Activated CD4-positive, CD25-positive, alpha-beta regulatory T cell treated with anti-CD3 and anti-CD28 coated beads, Interleukin-2, amount 50 U/mL, for 24 hours (primary cell): ENCODE measurements at regions not wholly inside any gene's neighbourhood (a gene's known extent, or its start where the extent isn't known, plus 50 kb on each side); places are given as distances from the start of the nearest gene placed in this dataset.

Experiments used
- ATAC-seq, 2 donors: fragments of 150-1000 bp; cut with Tn5 transposase; one replicate each; pipeline ENCODE4 v1.10.0; 2021; ENCODE audit warnings: mild to moderate bottlenecking in 1 of 2, moderate library complexity in 1 of 2

DNA sequence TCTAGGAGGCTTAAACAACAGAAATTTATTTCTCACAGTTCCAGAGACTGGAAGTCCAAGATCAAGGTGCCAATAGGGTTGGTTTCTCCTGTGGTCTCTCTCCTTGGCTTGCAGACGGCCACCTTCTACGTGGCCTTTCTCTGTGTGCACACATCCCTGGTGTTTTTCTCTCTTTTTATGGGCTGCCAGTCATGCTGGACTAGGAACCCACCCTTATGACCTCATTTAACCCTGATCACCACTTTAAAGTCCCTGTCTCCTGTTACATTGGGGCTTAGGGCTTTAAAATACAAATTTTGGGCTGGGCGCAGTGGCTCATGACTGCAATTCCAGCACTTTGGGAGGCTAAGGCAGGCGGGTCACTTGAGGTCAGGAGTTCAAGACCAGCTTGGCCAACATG is 157.1 kb downstream of the TLE1 start:
- no peak for ATAC-seq

DNA sequence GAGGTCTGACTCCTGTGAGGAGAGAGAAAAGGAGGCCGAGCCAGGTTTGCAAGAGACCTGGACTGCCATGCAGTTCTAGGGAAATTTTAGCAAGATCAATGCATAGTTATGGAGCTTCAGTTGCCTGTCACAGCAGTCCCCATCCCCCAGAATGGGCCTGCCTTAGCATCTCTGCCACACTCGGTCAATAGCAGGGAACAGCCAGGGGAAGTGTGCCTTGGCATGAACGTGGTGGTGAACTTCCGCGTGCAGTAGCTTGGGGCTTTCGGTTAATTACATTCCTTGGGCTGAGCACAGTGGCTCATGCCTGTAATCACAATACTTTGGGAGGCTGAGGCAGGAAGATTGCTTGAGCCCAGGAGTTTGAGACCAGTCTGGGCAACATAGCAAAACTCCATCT is 157.8 kb downstream of the TLE1 start:
- no peak for ATAC-seq

DNA sequence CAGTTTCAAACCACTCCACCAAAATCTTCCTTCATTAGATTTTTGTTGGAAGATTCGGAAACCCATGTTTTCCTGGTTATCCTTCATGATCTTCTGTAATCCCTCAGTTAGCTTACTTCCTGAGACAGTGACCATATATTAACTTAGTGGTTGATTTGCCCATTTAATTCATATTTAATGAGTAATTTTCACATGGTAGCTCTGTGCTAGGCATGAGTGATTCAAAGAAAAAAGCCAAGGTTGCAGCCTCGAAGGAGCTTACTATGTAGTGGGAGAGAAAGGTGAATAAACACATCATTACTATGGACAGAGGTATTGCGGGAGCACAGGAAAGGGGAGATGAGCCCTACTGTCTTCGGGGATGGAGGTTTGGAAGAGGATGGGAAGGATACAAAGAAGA is 158.5 kb downstream of the TLE1 start:
- no peak for ATAC-seq

DNA sequence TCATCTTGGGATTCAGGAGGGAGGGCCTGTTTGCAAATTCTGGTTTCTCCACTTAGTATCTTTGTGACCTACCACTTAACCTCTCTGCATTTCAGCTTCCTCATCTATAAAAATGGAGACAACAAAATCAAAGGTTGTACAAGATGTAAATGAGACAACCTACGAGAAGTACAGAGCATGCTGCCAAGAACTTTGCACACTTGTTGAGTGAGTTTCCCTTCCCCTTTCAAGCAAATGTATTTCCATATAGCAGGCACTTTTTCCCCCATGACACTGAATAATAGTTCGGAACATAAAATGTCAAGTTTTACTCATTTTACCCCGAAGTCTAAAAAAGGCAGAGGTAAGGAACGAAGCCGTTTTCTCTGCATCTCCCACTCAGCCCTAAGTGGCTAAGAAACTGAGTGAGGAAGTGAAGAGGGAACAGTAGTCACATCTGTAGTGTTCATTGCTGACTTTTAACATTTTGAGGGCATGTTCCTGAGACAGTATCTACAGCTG is 159.0 kb downstream of the TLE1 start:
- peak in 1 of 2 donors; percentile 33 for ATAC-seq

DNA sequence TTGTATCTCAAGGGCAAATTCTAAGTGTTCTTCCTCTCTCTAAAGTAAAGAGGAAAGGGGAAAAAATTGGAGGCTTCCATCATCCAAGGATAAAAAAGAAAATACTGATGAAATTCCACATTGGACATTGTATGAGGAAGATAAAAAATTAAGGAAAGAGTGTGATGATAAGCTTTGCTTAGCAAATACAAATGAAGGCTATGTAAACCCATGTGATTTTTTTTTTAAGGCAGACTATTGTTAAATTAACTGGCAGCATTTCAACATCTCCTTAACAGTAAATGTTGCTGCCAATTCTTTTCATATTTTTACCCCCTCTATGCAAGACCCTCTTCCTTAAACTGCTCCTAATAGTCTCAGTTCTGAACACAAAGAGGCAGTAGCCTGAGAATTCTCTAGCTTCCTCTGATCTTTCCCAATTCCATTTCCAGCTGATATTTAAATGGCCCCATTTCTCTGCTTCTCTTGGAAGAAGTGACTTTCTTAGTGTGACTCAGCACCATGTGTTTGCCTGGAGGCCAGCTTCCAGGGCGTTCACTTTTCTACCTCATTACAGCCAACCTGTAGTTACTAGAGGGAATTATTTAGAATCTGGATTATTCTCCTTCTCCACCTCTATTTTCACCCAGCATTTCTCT is 159.7 kb downstream of the TLE1 start:
- no peak for ATAC-seq

DNA sequence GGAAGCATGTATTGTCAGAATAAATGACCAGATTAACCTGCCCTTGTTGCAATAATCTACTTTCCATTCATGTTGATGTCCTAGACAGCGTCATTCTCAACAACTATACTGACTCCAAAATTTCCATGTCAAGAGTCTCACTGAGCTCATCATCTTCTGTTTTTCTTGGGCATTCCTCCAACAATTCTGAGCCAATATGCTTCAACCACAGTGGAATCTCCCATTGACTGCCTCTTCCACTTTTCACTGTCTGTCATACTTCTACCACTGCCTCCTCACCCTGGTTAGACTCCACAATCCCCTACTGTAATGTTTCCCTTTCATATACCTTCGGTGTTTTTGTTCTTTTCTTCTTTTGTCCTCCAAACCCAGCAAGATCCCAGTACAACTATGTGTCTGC is 162.8 kb downstream of the TLE1 start:
- ATAC-seq, result no peak

DNA sequence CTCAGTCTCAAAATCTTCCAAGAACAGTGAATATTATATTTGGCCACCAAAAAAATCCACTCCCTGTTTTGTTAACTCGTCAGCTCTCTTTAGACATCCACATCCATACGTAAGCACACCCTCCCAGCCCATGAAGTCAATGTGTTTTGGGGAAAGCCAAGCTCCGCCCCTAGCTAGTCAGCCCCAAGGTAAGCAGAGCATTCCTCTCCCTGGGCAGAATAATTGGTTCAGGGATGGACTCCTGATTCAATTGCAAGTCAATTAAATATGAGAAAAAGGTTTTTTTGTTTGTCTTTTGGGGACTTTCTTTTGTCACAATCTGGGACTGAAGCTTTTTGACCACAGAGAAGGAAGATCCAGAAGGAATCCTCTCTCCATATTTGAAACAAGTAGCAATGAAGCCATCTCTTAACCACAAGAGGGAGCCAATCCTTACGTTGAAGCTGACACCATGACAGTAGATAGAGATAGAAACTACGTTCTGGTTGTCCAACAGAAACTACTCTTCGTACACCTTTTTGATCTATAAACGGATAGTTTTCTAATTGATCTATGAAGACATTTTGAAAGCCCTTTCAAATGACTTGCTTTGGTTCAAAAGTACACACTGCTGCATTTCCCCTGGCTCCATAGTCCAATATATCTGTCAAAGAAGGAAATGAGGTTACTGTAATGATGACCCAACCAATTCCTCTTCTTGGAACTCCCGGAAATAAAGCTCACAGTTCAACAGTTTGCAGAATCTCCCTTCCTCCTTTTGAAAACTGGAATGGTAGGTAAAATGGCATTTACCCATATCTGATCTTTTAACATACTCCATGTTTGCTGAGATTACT is 166.4 kb downstream of the TLE1 start:
- ATAC-seq, result no peak

DNA sequence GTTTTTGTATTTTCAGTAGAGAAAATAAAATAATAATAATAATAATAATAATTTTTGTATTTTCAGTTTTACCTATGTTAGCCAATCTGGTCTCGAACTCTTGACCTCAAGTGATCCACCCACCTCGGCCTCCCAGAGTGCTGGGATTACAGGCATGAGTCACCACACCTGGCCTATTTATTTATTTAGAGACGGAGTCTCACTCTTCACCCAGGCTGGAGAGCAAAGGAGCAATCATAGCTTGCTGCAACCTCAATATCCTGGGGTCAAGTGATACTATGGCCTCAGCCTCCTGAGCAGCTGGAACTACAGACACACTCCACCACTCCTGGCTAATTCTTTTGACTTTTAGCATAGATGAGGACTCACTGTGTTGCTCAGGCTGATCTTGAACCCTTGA is 167.5 kb downstream of the TLE1 start:
- ATAC-seq, result no peak

DNA sequence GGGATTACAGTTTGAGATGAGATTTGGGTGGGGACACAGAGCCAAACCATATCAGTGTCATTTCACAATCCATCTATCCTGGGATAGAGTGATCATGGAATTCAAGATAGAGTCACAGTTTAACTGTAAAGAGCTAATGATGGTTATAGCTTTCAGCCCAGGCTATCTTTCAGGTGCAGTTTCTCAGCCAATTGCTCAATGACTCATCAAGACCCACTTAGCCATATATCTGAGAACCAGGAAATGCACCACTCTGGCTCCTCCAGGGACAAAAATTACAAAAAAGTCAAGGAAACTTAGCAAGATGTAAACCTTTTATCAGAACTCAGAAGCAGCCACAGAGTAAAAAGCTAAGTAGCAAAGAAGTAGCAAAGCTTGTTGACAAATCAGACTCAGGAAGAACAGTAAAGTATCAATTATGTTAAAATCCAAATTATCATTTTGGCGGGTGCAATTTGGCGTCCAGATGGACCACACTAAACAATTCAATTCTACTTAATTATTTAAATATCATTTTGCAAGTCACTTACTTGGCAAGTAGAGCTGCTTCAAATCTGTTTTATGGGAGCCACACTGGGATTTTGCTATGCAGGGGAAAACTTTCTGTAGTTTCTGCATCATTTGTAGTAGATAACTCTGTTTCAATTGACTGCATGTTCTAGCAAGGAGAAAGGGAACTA is 169.4 kb downstream of the TLE1 start:
- no peak for ATAC-seq

DNA sequence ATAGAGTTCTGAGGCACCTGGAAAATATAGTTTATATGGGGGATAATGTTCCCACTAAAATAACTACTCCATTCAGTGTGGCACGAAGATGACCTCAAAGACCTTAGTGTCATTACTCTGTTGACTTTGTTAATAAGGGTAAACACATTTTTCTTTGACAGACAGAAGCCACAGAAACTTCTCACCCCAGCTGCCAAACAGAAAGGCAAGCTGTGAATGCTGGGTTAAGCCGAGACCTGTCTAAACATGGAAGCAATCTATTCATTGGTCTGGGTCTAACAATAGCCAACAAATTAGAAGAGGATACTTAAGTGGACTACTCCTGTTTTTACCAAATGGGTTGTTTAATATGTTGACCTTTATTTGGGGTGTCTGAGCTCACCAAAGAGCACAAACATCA is 171.4 kb downstream of the TLE1 start:
- ATAC-seq, result no peak

DNA sequence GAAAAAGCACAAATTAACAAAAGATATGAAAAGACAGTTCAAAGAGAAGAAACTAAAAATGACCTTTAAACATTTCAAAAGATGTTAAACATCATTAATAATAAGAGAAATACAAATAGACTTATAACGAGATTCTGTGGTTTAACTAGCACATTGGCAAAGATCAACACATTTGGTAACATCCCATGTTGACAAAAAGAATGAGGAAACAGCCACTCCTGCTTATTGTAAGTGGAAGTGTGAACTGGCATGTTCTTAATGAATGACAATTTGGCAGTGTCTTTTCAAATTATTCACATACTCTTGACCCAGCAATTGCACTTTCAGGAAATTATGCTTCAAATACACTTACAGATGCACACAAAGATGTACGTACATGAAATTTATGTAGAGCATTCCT is 176.3 kb downstream of the TLE1 start:
- ATAC-seq, result no peak

DNA sequence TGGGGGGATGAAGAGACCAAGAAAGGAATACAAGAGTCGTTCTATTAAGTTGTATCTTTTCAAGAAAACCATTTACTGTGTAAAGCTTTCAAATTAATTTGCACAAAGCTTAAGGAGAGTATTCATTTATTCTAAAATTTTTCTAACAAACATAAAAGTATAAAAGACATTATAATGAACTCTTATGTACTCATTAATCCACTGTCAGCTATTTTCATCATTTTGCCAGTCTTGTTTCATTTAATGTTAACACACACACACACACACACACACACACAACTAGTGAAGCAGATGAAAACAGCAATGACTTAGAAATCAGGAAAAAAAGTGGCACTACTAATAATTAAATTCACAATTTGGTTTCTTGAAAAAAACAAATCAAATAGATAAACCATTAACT is 176.7 kb downstream of the TLE1 start:
- ATAC-seq, result no peak

DNA sequence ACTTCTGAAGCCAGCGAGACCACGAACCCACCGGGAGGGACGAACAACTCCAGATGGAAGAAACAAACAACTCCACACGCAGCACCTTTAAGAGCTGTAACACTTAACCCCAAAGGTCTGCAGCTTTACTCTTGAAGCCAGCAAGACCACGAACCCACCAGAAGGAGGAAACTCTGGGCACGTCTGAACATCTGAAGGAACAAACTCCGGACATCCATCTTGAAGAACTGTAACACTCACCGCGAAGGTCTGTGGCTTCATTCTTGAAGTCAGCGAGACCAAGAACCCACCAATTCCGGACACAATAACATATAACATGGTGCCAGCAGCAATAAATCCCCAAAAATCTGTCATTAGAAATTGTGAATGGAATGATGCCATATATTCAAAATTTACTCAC is 180.9 kb downstream of the TLE1 start:
- no peak for ATAC-seq

DNA sequence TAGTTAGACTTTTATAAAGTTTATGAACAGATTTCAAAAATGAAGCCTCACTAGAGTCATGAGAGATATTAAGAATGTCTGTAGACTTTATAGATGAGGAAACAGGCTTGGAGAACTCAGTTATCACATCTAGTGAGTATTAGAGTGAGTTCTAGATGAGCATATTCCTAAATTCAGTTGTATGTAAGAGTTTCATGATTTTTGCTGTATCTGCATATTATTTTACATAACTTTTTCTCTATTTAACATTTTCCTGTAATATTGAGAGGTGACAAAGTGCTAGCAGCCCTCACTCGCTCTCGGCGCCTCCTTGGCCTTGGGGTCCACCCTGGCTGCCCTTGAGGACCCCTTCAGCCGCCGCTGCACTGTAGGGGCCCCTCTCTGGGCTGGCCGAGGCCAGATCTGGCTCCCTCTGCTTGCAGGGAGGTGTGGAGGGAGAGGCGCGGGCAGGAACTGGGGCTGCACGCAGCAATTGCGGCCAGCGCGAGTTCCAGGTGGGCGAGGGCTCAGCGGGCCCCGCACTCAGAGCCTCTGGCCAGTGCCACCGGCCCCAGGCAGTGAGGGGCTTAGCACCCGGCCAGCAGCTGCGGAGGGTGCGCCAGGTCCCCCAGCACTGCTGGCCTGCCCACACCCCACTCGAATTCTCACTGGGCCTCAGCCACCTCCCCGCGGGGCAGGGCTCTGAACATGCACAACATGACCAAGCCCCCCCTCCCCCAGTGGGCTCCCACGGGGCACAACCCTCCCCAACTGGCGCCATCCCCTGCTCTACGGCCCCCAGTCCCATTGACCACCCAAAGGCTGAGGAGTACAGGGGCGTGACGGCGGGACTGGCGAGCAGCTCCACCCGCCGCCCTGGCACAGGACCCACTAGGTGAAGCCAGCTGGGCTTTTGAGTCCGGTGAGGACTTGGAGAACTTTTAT is 182.1 kb downstream of the TLE1 start:
- no peak for ATAC-seq

DNA sequence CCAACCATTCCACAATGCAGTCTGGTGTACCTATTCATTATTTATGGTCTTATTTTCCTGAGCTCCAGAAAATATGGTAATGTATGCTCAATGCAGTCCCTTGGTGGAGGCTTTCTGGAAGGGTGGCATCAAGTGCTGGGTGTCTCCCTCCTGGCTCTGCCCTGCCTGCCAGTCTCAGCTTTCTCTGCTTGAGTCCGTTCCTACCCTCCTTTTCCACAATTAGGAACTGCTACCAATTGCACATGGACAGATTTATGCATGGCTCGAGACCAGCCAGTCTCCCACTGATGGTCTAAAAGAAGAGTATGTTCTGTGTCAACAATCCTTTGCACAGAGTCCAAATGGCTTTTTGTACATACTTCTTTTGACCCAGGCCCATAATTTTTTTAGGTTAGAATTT is 189.8 kb downstream of the TLE1 start:
- no peak for ATAC-seq

DNA sequence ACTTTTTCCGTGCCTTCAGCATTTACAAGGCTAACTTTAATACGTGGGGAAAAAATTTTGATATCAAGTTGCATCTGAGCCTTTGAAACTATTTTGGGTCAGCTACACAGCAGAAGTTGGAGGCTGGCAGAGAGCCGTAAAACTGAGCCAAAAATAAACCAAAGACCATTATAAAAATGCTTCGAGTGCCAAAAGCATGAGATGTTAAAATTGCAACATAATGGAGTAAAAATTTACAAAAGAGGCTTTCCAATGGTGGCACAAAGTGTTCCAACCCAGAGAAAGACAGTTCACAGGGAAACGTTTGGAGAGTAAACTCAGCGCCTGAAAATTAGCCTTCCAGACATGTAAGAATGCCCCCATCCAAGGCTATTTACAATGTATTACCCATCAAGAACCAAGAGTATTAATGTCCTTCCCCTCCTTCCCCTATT is 190.3 kb downstream of the TLE1 start:
- ATAC-seq, result no peak

DNA sequence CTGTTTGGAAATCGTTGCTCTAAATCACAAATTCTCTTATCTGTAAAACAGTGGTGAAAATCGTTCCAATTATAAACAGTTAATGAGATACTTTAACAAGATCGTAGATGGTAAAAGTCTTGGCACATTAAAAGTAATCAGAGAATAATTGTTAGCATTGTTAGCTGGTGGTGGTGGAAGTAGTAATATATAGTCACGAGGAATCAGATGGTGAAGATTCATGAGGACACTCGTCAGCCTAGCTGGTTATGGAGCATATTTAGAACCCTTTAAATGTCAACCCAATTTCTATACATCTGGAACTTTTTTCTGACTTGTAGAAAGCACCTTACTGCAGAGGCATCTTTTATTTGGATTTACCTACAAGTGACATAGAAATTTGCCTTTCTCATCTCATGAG is 190.8 kb downstream of the TLE1 start:
- ATAC-seq, result no peak

DNA sequence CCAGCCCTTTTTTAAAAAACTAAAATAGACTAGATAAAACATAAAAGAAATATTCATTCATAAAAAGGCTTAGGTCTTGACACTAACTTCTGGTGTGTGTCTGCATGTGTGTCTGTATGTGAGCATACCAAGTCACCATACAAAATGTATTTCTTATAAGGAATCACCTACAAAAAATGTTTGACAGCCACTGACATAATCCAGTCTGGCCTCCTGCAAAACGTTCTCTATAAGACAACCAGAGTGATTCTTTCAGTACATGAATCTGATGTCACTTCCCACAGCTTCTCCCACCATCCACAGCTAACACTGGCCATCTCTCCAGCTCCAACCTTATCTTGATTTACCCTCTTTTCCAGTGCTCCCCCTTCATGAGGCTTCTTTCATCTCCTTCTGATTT is 192.3 kb downstream of the TLE1 start:
- no peak for ATAC-seq

DNA sequence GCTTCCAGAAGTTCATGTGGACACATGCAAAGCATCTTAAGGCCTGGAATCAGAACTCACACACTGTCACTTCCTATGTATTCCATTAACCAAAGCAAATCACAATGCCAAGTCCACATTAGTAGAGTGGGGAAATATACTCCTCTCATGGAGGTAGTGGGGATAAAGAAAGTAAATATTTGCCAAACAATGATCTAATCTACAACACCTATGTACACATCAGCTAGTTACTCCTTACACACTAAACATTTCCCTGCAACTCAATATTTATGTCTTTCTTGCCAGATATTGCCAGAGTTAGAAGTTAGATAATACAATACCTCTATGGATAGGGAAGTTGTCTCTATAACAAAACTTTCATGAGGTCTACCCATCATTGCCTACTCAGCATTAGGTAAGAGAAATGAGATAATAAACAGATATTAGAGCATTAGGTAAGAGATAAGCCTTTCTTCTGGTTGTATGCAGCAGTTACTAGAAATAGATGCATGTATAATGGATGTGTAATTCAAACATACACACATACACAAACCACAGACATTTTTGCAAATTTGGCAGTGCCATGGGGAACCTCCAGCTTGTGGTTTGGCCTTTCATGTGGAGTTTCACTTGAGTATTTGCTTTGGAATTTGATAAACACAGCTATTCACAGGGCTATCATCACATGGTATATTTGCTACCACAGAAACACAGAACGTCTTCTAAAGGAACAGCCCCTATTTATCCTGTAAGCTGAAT is 196.5 kb downstream of the TLE1 start:
- no peak for ATAC-seq

DNA sequence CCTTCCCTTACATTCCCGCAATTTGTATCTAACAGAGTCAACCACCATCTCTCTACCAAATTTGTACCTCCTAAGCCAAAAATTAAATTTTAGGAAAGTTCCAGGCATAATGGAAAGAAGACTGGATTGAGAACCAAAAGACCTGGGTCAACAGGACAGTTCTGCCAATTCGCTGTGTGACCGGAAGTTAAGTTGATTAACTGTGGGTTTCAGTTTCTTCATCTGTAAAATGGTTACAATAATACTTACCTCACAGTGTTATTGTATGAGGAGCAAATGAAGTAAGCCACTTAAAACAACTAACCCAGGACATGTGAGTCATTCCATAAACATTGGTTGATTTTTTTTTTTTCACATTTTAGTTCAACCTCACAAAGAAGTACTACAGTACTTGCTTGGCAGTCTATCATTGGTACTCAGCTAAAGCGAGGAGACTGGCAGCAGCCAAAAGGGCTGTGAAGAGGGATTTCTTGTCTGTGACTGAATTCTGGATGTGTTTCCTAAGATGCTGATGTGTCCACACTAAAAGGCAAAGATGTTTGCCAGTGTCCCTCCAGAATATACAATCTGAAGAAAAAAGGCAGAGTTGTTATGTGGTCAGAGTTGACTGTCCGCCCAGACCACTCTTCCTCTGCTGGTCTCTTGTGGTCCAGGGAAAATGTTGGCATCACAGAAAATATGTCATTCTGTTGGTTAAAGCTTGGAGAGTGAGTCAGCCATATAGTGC is 198.6 kb downstream of the TLE1 start:
- ATAC-seq, result no peak

DNA sequence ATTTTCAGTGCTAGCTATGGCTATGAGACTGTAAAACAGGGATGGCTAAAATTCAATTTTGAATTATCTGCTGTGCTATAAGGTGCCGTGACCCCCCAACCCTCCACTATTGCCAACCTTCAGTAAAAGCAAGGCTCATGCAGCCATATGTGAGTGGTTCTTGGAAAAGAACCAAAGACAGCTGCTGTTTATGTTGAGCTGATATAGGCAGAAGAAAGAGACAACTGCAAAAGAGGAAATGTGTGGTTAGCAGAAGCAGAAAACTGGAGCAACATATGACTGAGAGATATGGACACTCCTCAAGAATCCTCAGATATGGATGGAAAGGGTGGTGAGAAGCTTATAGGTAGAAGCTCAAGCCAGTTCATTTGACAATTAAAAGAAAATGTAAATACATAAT is 200.3 kb downstream of the TLE1 start:
- ATAC-seq, result no peak
